ENCODE measurements at regions not wholly inside any gene's neighbourhood (a gene's known extent, or its start where the extent isn't known, plus 50 kb on each side); places are given as distances from the start of the nearest gene placed in this dataset.

- no peak for TF ChIP-seq CTCF (IDR thresholded peaks at IDR 0.05 in 8 of 11, conservative IDR thresholded peaks at IDR 0.05 in 3 of 11)
- no peak for TF ChIP-seq POLR2A (IDR thresholded peaks at IDR 0.05)
Measured at GRCh38 chr2:221068123-221068522, 504.0 kb downstream of the EPHA4 start.
